ENCODE measurements at regions not wholly inside any gene's neighbourhood (a gene's known extent, or its start where the extent isn't known, plus 50 kb on each side); places are given as distances from the start of the nearest gene placed in this dataset.

- TF ChIP-seq CTCF (IDR thresholded peaks at IDR 0.05; ENCODE audit: insufficient read depth, low read length): no peak
- no peak for TF ChIP-seq POLR2AphosphoS5 (IDR thresholded peaks at IDR 0.05; ENCODE audit: low read depth)
- TF ChIP-seq GABPA (IDR thresholded peaks at IDR 0.05; ENCODE audit: low read depth): no peak
These were observed 57.2 kb downstream of the RTP5 start for GRCh38 chr2:241926541-241927311.
